ENCODE measurements at regions not wholly inside any gene's neighbourhood (a gene's known extent, or its start where the extent isn't known, plus 50 kb on each side); places are given as distances from the start of the nearest gene placed in this dataset.

- TF ChIP-seq GTF2F1 (IDR thresholded peaks at IDR 0.05; ENCODE audit: borderline replicate concordance, low read depth, low read length), result no peak
These were observed 84.1 kb upstream of the HEY2 start (continued) for GRCh38 chr6:125665295-125665814.

Data from H1 (cell line).